HL-60 (cell line): ENCODE measurements at regions not wholly inside any gene's neighbourhood (a gene's known extent, or its start where the extent isn't known, plus 50 kb on each side); places are given as distances from the start of the nearest gene placed in this dataset.

ENCODE experiments used
- DNase-seq, 2 experiments: peaks; one replicate each; pipeline ENCODE4 v3.0.0-alpha.2; 2010 to 2020; ENCODE audit warnings: low read depth in 1 of 2, low spot score in 1 of 2
- H3K27ac ChIP-seq: fragments of 250-450 bp; sonication (Bioruptor Pico); replicated peaks from 2 replicates; pipeline ENCODE4 v1.5.1; 2020; ENCODE audit warnings: mild to moderate bottlenecking, moderate library complexity
- H3K27me3 ChIP-seq: fragments of 250-450 bp; sonication (Bioruptor Pico); 2 replicates; pipeline ENCODE4 v1.5.1; 2021; ENCODE audit warnings: mild to moderate bottlenecking, moderate library complexity; ENCODE audit not compliant: insufficient read depth, poor library complexity, severe bottlenecking
- H3K4me3 ChIP-seq: replicated peaks from 2 replicates; pipeline ENCODE4 v1.5.1; 2011; ENCODE audit warnings: mild to moderate bottlenecking, control low read depth, low read length; ENCODE audit not compliant: insufficient read depth
- CTCF ChIP-seq: IDR thresholded peaks from one replicate; pipeline ENCODE4 v1.5.1; 2011; ENCODE audit warnings: low read length, control low read depth, inconsistent platforms; ENCODE audit not compliant: insufficient read depth
- GABPA ChIP-seq: IDR thresholded peaks from 2 replicates; pipeline ENCODE4 v1.6.1; 2012; ENCODE audit warnings: low read depth
- POLR2AphosphoS5 ChIP-seq: IDR thresholded peaks from 2 replicates; pipeline ENCODE4 v1.6.1; 2012; ENCODE audit warnings: low read depth
- REST ChIP-seq: IDR thresholded peaks from 2 replicates; pipeline ENCODE4 v1.6.1; 2012; ENCODE audit warnings: low read depth; ENCODE audit not compliant: insufficient replicate concordance
- SPI1 ChIP-seq: IDR thresholded peaks from 2 replicates; pipeline ENCODE4 v1.6.1; 2012; ENCODE audit warnings: low read depth, mild to moderate bottlenecking, borderline replicate concordance

- Histone ChIP-seq H3K4me3 (no peak overlapping the region), H3K27ac (no peak overlapping the region), H3K27me3 (no peaks in the 10 kb centered on the region)
- TF ChIP-seq GABPA (no peak), REST (no peak), CTCF (no peak), SPI1 (no peak), POLR2AphosphoS5 (no peak)
- no peak for DNase-seq
Measured at GRCh38 chr5:107303171-107303968, 367.4 kb downstream of the EFNA5 start.

- Histone ChIP-seq H3K27ac (no peak overlapping the region), H3K4me3 (no peak overlapping the region), H3K27me3 (no peaks in the 10 kb centered on the region)
- DNase-seq = no peak
- TF ChIP-seq CTCF = no peak
- no peak for TF ChIP-seq POLR2AphosphoS5
- TF ChIP-seq REST = no peak
- TF ChIP-seq SPI1 = no peak
- TF ChIP-seq GABPA = no peak
Measured at GRCh38 chr5:107302441-107302840, 368.3 kb downstream of the EFNA5 start.

GRCh38 chr5:107301999-107302398, 368.7 kb downstream of the EFNA5 start:
- no peak for DNase-seq
- H3K27ac ChIP-seq = no peak overlapping the region
- TF ChIP-seq CTCF (no peak), SPI1 (no peak), POLR2AphosphoS5 (no peak), REST (no peak), GABPA (no peak)
- H3K4me3 ChIP-seq = no peak overlapping the region
- H3K27me3 ChIP-seq = no peaks in the 10 kb centered on the region
